Renal pelvis (tissue), 1 donor: ENCODE measurements at regions not wholly inside any gene's neighbourhood (a gene's known extent, or its start where the extent isn't known, plus 50 kb on each side); places are given as distances from the start of the nearest gene placed in this dataset.
"Not testable (repeated sequence)": the region's sequence is repeated elsewhere in the genome, so short reads cannot be mapped to it uniquely, and the experiment has no call there.

Experiments
- DNase-seq: peaks from one replicate; pipeline ENCODE4 v3.0.0-alpha.2; 2013

- DNase-seq, result not testable (repeated sequence)
Observed at GRCh38 chr4:153106736-153107135, 97.5 kb upstream of the TRIM2 start.

- no peak for DNase-seq
Observed at GRCh38 chr4:153107246-153107645, 97.0 kb upstream of the TRIM2 start.

- no peak for DNase-seq
Observed at GRCh38 chr4:153109296-153109849, 94.9 kb upstream of the TRIM2 start.

GRCh38 chr4:153110739-153111138 is 93.5 kb upstream of the TRIM2 start:
- no peak for DNase-seq

GRCh38 chr4:153111426-153112040 is 92.7 kb upstream of the TRIM2 start:
- DNase-seq, result no peak

- no peak for DNase-seq
Observed at GRCh38 chr4:153112041-153112441, 92.2 kb upstream of the TRIM2 start.

GRCh38 chr4:153113061-153113837 is 91.0 kb upstream of the TRIM2 start:
- DNase-seq, result no peak

- no peak for DNase-seq
Observed at GRCh38 chr4:153113838-153114105, 90.5 kb upstream of the TRIM2 start.

GRCh38 chr4:153114771-153115321 is 89.4 kb upstream of the TRIM2 start:
- DNase-seq, result no peak

GRCh38 chr4:153115322-153116290 is 88.6 kb upstream of the TRIM2 start:
- no peak for DNase-seq

GRCh38 chr4:153116291-153116680 is 88.0 kb upstream of the TRIM2 start:
- no peak for DNase-seq

- DNase-seq, result no peak
Observed at GRCh38 chr4:153116801-153117200, 87.4 kb upstream of the TRIM2 start.

GRCh38 chr4:153117554-153117953 is 86.7 kb upstream of the TRIM2 start:
- no peak for DNase-seq

- DNase-seq, result no peak
Observed at GRCh38 chr4:153119626-153120025, 84.6 kb upstream of the TRIM2 start.

- DNase-seq, result no peak
Observed at GRCh38 chr4:153120235-153120634, 84.0 kb upstream of the TRIM2 start.

- no peak for DNase-seq
Observed at GRCh38 chr4:153122855-153123254, 81.4 kb upstream of the TRIM2 start.

- no peak for DNase-seq
Observed at GRCh38 chr4:153126137-153126536, 78.1 kb upstream of the TRIM2 start.

- DNase-seq, result peak; percentile 89
Observed at GRCh38 chr4:153127760-153128494, 76.3 kb upstream of the TRIM2 start.

GRCh38 chr4:153131596-153131995 is 72.6 kb upstream of the TRIM2 start:
- no peak for DNase-seq

GRCh38 chr4:153137159-153137558 is 67.1 kb upstream of the TRIM2 start:
- no peak for DNase-seq
